ENCODE measurements at regions not wholly inside any gene's neighbourhood (a gene's known extent, or its start where the extent isn't known, plus 50 kb on each side); places are given as distances from the start of the nearest gene placed in this dataset.

DNA sequence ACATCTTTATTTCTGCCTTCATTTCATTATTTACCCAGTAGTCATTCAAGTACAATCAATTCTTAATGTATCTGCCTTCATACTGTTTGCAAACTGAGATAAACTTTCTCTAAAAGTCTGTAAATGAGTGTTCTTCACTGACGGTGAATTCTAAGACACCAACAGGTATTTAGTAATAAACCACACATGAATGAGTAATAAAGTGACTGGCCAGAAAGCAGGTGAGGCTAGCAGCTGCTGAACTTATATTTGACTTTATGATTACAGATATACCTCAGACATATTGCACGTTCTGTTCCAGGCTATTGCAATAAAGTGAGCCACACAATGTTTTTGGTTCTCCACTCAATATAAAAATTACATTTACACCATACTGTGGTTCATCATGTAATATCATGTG is 1894.0 kb upstream of the RAG2 start:
- no peak for ATAC-seq
- TF ChIP-seq, protein P1, sequence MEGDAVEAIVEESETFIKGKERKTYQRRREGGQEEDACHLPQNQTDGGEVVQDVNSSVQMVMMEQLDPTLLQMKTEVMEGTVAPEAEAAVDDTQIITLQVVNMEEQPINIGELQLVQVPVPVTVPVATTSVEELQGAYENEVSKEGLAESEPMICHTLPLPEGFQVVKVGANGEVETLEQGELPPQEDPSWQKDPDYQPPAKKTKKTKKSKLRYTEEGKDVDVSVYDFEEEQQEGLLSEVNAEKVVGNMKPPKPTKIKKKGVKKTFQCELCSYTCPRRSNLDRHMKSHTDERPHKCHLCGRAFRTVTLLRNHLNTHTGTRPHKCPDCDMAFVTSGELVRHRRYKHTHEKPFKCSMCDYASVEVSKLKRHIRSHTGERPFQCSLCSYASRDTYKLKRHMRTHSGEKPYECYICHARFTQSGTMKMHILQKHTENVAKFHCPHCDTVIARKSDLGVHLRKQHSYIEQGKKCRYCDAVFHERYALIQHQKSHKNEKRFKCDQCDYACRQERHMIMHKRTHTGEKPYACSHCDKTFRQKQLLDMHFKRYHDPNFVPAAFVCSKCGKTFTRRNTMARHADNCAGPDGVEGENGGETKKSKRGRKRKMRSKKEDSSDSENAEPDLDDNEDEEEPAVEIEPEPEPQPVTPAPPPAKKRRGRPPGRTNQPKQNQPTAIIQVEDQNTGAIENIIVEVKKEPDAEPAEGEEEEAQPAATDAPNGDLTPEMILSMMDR (IDR thresholded peaks at IDR 0.05): no peak
- DNase-seq: no peak
- Mint-ChIP-seq H3K27me3 (no peaks in the 10 kb centered on the region), H3K4me3 (no peak overlapping the region), H3K9me3 (peaks cover 14% of the 10 kb centered on the region), H3K36me3 (ENCODE audit: low read depth) (no peaks in the 10 kb centered on the region), H3K27ac (no peak overlapping the region), H3K4me1 (ENCODE audit: low read depth) (no peaks in the 10 kb centered on the region)
- ChIA-PET CTCF (no interaction called here), POLR2A (no interaction called here)
- intact Hi-C loops (cut with micrococcal nuclease): no loop called here

DNA sequence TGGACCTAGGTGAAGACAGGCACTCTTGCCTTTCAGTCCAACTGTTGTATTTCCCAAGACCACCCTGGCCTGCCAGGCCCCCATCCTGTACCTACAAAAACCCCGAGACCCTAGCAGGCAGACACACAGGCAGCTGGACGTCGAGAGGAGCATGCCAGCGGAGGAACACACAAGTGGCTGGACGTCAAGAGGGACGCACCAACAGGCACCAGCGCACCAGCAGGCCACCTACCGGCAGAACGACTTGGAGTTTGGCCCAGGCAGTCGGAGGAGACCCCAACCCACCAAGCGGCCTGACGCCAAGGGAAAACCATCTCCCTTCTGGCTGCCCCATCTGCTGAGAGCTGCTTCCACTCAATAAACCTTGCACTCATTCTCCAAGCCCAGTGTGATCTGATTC is 1883.4 kb upstream of the RAG2 start:
- TF ChIP-seq, protein P1 (IDR thresholded peaks at IDR 0.05): no peak
- peaks cover 5% of the 10 kb centered on the region for H3K9me3 Mint-ChIP-seq
- no peaks in the 10 kb centered on the region for H3K27me3 Mint-ChIP-seq
- H3K4me1 Mint-ChIP-seq (ENCODE audit: low read depth): no peaks in the 10 kb centered on the region
- H3K36me3 Mint-ChIP-seq (ENCODE audit: low read depth): no peaks in the 10 kb centered on the region
- no peak overlapping the region for H3K27ac Mint-ChIP-seq
- CTCF ChIA-PET: no interaction called here
- intact Hi-C loops (cut with micrococcal nuclease): no loop called here
- DNase-seq (no peak), ATAC-seq (no peak)
- H3K4me3 Mint-ChIP-seq: no peak overlapping the region
- POLR2A ChIA-PET: no interaction called here

DNA sequence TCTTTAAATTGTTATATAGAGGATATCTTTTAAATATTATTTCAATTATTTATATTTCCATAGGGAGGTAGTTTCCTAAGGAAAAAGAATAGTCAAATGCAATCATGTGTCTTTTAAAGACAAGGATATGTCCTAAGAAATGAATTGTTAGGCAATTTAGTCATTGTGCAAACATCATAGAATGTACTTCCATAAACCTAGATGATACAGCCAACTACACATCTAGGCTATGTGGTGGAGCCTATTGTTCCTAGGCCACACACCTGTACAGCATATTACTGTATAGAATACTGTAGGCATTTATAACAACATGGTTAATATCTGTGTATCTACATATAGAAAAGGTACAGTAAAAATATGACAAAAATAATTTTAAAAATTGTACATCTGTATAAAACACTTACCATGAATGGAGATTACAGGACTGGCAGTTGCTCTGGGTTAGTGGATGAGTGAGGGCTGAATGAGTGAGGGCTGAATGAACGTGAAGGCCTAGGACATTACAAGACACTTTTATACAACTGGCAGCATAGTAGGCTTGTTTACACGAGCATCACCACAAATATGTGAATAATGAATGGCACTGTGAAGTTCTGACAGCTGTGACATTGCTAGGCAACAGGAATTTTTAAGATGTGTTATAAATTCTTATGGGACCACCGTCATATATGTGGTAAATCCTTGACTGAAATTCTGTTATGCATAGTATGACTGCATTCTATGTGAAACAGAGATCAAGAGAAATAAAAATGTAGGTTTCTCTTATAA is 1879.0 kb upstream of the RAG2 start:
- Mint-ChIP-seq H3K4me3 (no peak overlapping the region), H3K27me3 (no peaks in the 10 kb centered on the region), H3K36me3 (ENCODE audit: low read depth) (no peaks in the 10 kb centered on the region), H3K27ac (no peak overlapping the region), H3K9me3 (peaks cover 8% of the 10 kb centered on the region), H3K4me1 (ENCODE audit: low read depth) (no peaks in the 10 kb centered on the region)
- DNase-seq (no peak), ATAC-seq (no peak)
- intact Hi-C loops (cut with micrococcal nuclease): no loop called here
- TF ChIP-seq, protein P1 (IDR thresholded peaks at IDR 0.05): no peak
- ChIA-PET CTCF (no interaction called here), POLR2A (no interaction called here)

DNA sequence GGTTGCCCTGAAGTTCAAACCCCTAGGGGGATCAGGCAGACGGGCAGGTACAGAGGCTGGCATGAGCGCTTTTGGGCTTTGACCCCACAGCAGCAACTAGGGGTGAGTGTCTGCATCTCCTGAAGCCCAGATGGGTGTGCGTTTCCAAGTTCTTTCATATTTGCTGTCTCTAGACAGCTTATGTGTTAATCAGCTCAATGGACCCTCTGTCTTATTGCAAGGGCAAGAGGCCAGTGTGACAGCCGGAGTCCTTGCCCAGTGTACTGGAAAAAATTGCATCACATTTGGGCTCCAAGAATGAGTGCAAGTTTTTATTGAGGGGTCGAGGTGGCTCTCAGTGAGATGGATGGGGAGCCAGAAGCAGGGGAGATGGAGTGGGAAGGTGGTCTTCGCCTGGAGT is 1863.7 kb upstream of the RAG2 start:
- intact Hi-C loops (cut with micrococcal nuclease): no loop called here
- CTCF ChIA-PET: no interaction called here
- Mint-ChIP-seq H3K27me3 (no peaks in the 10 kb centered on the region), H3K4me1 (ENCODE audit: low read depth) (no peaks in the 10 kb centered on the region), H3K27ac (no peak overlapping the region), H3K9me3 (peaks cover 11% of the 10 kb centered on the region), H3K36me3 (ENCODE audit: low read depth) (no peaks in the 10 kb centered on the region), H3K4me3 (no peak overlapping the region)
- TF ChIP-seq, protein P1 (IDR thresholded peaks at IDR 0.05): no peak
- POLR2A ChIA-PET: interaction anchor here (0.6 kb wide), 1 partner anchor 1064 kb away, joined by 3 read pairs; no protein-coding TSS in a partner anchor
- DNase-seq (no peak), ATAC-seq (no peak)

DNA sequence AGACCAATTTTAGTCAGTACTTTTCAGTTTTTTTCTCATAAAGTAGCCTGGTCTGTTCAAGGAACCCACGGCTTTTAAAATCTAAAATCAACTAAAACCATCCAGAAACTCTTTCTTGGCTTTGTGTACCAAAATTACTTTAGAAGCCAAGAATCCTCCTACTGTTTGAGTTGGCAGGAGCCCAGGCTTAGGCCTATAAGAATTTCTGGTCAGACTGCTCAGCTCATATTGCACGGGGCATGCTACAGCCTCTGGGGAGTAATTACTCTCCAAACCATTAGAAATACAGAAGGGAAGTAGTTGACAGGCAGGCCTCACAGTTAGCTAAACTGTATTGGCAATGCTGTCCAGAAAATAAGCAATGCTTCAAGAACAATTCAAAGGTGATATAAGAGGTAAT is 1862.9 kb upstream of the RAG2 start:
- ChIA-PET POLR2A (no interaction called here), CTCF (no interaction called here)
- TF ChIP-seq, protein P1 (IDR thresholded peaks at IDR 0.05): no peak
- ATAC-seq: no peak
- no peak overlapping the region for H3K4me3 Mint-ChIP-seq
- no peaks in the 10 kb centered on the region for H3K27me3 Mint-ChIP-seq
- H3K36me3 Mint-ChIP-seq (ENCODE audit: low read depth): no peaks in the 10 kb centered on the region
- no peaks in the 10 kb centered on the region for H3K4me1 Mint-ChIP-seq (ENCODE audit: low read depth)
- H3K9me3 Mint-ChIP-seq: peaks cover 9% of the 10 kb centered on the region
- no peak overlapping the region for H3K27ac Mint-ChIP-seq
- no peak for DNase-seq
- intact Hi-C loops (cut with micrococcal nuclease): no loop called here

Data from activated CD8-positive, alpha-beta T cell treated with anti-CD3 and anti-CD28 coated beads for 36 hours (primary cell).